OCI-LY7 (cell line): ENCODE measurements at regions not wholly inside any gene's neighbourhood (a gene's known extent, or its start where the extent isn't known, plus 50 kb on each side); places are given as distances from the start of the nearest gene placed in this dataset.
"Not testable (repeated sequence)": the region's sequence is repeated elsewhere in the genome, so short reads cannot be mapped to it uniquely, and the experiment has no call there.

Source experiments
- BruUV-seq: library from RNA; stranded (reverse); fragments of 400-500 nt; replicated peaks from 2 replicates; lab custom pipeline; 2021; lab: Mats Ljungman, UMichigan
- CTCF ChIA-PET: fragments of 300-600 bp; sonication (Branson Sonifier 250); formaldehyde crosslinking; loops from one replicate; lab custom pipeline; 2022; ENCODE audit warnings: antibody characterized with exemption; ENCODE audit not compliant: unreplicated experiment; lab: Charles Lee
- POLR2A ChIA-PET: fragments of 300-600 bp; sonication (Branson Sonifier 250); formaldehyde crosslinking; loops from one replicate; lab custom pipeline; 2022; ENCODE audit warnings: antibody characterized with exemption; lab: Charles Lee
- DNase-seq: peaks from one replicate; pipeline ENCODE4 v3.0.0-alpha.2; 2015; ENCODE audit warnings: low spot score
- H2AFZ ChIP-seq: fragments of 200-600 bp; sonication (generic), shearing (Covaris generic); 2 replicates; pipeline ENCODE4 v1.6.1; 2014; ENCODE audit warnings: mild to moderate bottlenecking, antibody characterized with exemption, low read length, moderate library complexity
- H3K27ac ChIP-seq: fragments of 200-600 bp; sonication (generic); 2 replicates; pipeline ENCODE4 v1.5.1; 2014; ENCODE audit warnings: mixed run types, low read depth, mild to moderate bottlenecking, moderate library complexity, low read length, inconsistent platforms; ENCODE audit not compliant: poor library complexity, severe bottlenecking
- H3K36me3 ChIP-seq: fragments of 200-600 bp; sonication (generic); 2 replicates; pipeline ENCODE4 v1.6.1; 2014; ENCODE audit warnings: mild to moderate bottlenecking, antibody characterized with exemption, low read length, moderate library complexity, mixed read lengths; ENCODE audit not compliant: insufficient read depth
- H3K4me1 ChIP-seq: fragments of 200-600 bp; sonication (generic); 2 replicates; pipeline ENCODE4 v1.5.1; 2014; ENCODE audit warnings: mild to moderate bottlenecking, low read length; ENCODE audit not compliant: insufficient read depth, poor library complexity, severe bottlenecking
- H3K4me2 ChIP-seq: fragments of 200-600 bp; sonication (generic); 2 replicates; pipeline ENCODE4 v1.6.1; 2014; ENCODE audit warnings: mild to moderate bottlenecking, low read length
- H3K4me3 ChIP-seq: fragments of 200-600 bp; sonication (generic); 2 replicates; pipeline ENCODE4 v1.5.1; 2014; ENCODE audit warnings: mild to moderate bottlenecking, low read depth, low read length; ENCODE audit not compliant: poor library complexity, severe bottlenecking
- H3K79me2 ChIP-seq: fragments of 200-600 bp; sonication (generic); 2 replicates; pipeline ENCODE4 v1.6.1; 2016; ENCODE audit warnings: low read depth, mild to moderate bottlenecking, low read length, moderate library complexity, mixed read lengths; ENCODE audit not compliant: insufficient read depth
- H3K9me2 ChIP-seq: fragments of 200-600 bp; sonication (generic); 2 replicates; pipeline ENCODE4 v1.6.1; 2016; ENCODE audit warnings: mild to moderate bottlenecking, low read length, mixed read lengths; ENCODE audit not compliant: insufficient read depth
- H3K9me3 ChIP-seq: fragments of 200-600 bp; sonication (generic); 2 replicates; pipeline ENCODE4 v1.6.1; 2014; ENCODE audit warnings: mild to moderate bottlenecking, mixed run types, low read length, mixed read lengths
- H4K20me1 ChIP-seq: fragments of 200-600 bp; sonication (generic); 2 replicates; pipeline ENCODE4 v1.6.1; 2014; ENCODE audit warnings: mild to moderate bottlenecking, antibody characterized with exemption, low read length, moderate library complexity, mixed read lengths; ENCODE audit not compliant: insufficient read depth
- EZH2phosphoT487 ChIP-seq: fragments of 200-600 bp; sonication (generic); IDR thresholded peaks from 2 replicates; pipeline ENCODE4 v1.6.1; 2018; ENCODE audit warnings: low read depth, borderline replicate concordance, mild to moderate bottlenecking, mixed run types, antibody characterized with exemption, low read length, moderate library complexity, mixed read lengths
- intact Hi-C: fragments of 100-400 bp; cut with micrococcal nuclease; formaldehyde crosslinking; loops from one replicate; pipeline ENCODE4 v1.10.0; 2022; ENCODE audit not compliant: unreplicated experiment
- TF ChIP-seq, protein P1 (sequence below): fragments of 200-600 bp; sonication (generic); conservative IDR thresholded peaks from 2 replicates; pipeline ENCODE4 v1.5.1; 2014; ENCODE audit warnings: mild to moderate bottlenecking, antibody characterized with exemption, low read length, moderate library complexity, mixed read lengths

DNA sequence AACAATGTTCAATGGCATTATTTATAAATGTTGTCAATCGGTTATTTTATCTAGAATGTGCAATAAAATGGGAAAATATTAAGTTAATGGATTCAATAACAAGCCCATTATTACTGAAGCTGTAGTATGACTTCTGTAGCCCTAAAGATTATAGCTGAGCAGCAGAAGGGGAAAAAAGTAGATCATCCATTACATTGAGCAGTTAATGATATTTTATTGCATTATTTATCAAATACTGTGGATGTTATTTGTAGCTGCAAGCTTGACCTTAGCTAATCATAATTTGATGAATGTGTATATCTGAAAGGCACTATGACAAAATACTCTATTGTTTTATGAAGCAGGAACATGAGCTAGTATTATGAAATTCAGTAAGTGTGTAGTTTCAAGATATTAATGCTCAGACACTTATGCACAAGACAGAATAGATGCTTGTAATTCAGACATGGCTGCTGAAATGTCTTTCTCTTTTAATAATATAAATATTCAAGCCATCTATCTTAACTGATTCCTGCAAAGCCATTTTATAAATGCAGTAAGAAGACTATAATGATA is 131.5 kb upstream of the MGAT4C start:
- Histone ChIP-seq H3K9me2 (no peaks in the 10 kb centered on the region), H4K20me1 (no peaks in the 10 kb centered on the region), H3K27ac (no peak overlapping the region), H2AFZ (no peak overlapping the region), H3K9me3 (no peaks in the 10 kb centered on the region), H3K4me2 (no peak overlapping the region), H3K4me3 (no peak overlapping the region), H3K36me3 (no peaks in the 10 kb centered on the region), H3K79me2 (no peaks in the 10 kb centered on the region), H3K4me1 (no peaks in the 10 kb centered on the region)
- ChIA-PET CTCF (no interaction called here), POLR2A (no interaction called here)
- no peak for TF ChIP-seq EZH2phosphoT487
- TF ChIP-seq, protein P1, sequence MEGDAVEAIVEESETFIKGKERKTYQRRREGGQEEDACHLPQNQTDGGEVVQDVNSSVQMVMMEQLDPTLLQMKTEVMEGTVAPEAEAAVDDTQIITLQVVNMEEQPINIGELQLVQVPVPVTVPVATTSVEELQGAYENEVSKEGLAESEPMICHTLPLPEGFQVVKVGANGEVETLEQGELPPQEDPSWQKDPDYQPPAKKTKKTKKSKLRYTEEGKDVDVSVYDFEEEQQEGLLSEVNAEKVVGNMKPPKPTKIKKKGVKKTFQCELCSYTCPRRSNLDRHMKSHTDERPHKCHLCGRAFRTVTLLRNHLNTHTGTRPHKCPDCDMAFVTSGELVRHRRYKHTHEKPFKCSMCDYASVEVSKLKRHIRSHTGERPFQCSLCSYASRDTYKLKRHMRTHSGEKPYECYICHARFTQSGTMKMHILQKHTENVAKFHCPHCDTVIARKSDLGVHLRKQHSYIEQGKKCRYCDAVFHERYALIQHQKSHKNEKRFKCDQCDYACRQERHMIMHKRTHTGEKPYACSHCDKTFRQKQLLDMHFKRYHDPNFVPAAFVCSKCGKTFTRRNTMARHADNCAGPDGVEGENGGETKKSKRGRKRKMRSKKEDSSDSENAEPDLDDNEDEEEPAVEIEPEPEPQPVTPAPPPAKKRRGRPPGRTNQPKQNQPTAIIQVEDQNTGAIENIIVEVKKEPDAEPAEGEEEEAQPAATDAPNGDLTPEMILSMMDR, result no peak
- no TSS peak for BruUV-seq
- intact Hi-C loops, result no loop called here
- DNase-seq, result no peak

DNA sequence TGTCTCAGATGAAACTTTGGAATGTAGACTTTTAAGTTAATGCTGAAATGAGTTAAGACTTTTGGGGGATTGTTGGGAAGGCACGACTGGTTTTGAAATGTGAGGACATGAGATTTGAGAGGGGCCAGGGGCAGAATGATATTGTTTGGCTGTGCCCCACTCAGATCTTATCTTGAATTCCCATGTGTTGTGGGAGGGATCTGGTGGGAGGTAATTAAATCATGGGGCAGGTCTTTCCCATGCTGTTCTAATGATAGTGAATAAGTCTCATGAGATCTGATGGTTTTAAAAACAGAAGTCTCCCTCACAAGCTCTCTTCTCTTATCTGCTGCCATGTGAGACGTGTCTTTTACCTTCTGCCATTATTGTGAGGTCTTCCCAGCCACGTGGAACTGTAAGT is 127.6 kb upstream of the MGAT4C start:
- H3K9me3 ChIP-seq, intact Hi-C loops, H4K20me1 ChIP-seq, CTCF ChIA-PET, H3K4me2 ChIP-seq, H3K4me1 ChIP-seq, H2AFZ ChIP-seq, H3K36me3 ChIP-seq, H3K79me2 ChIP-seq, H3K27ac ChIP-seq, POLR2A ChIA-PET, H3K9me2 ChIP-seq, BruUV-seq, H3K4me3 ChIP-seq, DNase-seq: not testable (repeated sequence)

DNA sequence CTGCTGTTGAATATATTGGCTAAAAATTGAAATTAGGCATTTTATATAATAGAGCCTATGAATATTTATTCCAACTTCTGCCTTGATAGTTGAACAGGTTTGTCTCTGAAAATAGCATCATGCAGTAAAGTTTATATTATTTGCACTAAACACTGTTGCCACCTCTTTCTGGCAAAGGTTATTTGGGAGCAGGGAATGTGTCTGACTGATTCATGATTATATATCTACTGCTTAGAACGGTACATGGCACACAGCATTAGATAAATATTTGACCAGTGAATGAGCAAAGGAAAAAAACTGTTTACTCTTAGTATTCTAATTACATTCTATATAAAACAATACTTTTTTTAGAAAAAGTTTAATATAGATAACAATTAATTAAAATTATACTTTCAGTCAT is 123.1 kb upstream of the MGAT4C start:
- Histone ChIP-seq H3K4me1 (no peaks in the 10 kb centered on the region), H2AFZ (no peak overlapping the region), H3K4me3 (no peak overlapping the region), H3K79me2 (no peaks in the 10 kb centered on the region), H3K9me3 (no peaks in the 10 kb centered on the region), H4K20me1 (no peaks in the 10 kb centered on the region), H3K36me3 (no peaks in the 10 kb centered on the region), H3K4me2 (no peak overlapping the region), H3K27ac (no peak overlapping the region), H3K9me2 (no peaks in the 10 kb centered on the region)
- no peak for DNase-seq
- intact Hi-C loops, result no loop called here
- BruUV-seq, result no TSS peak
- ChIA-PET CTCF (no interaction called here), POLR2A (no interaction called here)
- TF ChIP-seq EZH2phosphoT487, result no peak

DNA sequence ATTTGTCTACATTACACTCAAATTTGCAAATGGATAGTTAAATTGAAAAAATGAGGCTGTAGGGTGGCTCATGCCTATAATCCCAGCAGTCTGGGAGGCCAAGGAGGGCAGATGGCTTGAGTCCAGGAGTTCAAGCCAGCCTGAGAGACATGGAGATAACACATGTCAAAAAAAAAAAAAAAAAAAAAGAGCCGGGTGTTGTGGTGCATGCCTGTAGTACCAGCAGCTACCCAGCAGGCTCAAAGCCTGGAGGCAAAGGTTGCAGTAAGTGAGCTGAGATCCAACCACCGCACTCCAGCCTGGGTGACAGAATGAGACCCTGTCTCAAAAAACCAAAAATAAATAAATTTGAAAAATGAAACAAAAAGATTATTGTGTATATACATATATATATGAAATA is 119.9 kb upstream of the MGAT4C start:
- H4K20me1 ChIP-seq, result no peaks in the 10 kb centered on the region
- intact Hi-C loops, result no loop called here
- H3K27ac ChIP-seq, result no peak overlapping the region
- TF ChIP-seq, protein P1, result no peak
- no peak for TF ChIP-seq EZH2phosphoT487
- no peaks in the 10 kb centered on the region for H3K36me3 ChIP-seq
- BruUV-seq, result no TSS peak
- H3K79me2 ChIP-seq, result no peaks in the 10 kb centered on the region
- ChIA-PET CTCF (no interaction called here), POLR2A (no interaction called here)
- no peak for DNase-seq
- no peak overlapping the region for H2AFZ ChIP-seq
- H3K4me1 ChIP-seq, result no peaks in the 10 kb centered on the region
- H3K9me3 ChIP-seq, result no peaks in the 10 kb centered on the region
- no peak overlapping the region for H3K4me3 ChIP-seq
- no peak overlapping the region for H3K4me2 ChIP-seq
- no peaks in the 10 kb centered on the region for H3K9me2 ChIP-seq
